ENCODE measurements at regions not wholly inside any gene's neighbourhood (a gene's known extent, or its start where the extent isn't known, plus 50 kb on each side); places are given as distances from the start of the nearest gene placed in this dataset.

DNA sequence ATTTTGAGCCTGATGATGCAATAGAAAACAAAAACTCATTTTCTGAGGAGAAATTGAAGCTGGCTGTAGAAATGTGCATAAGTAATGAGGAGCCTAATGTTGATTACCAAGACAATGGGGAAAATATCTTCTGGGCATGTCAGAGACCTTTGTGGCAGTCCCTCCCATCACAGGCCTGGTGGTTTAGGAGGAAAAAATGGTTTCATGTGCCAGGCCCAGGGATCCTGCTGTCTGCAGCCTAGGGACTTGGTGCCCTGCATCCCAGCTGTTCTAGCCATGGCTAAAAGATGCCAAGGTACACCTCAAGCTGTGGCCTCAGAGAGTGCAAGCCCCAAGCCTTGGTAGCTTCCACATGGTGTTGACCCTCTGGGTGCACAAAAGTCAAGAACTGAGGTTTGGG, 128.7 kb upstream of the ARHGEF9 start:
- DNase-seq (ENCODE audit: low read depth): no peak
- TF ChIP-seq CTCF (IDR thresholded peaks at IDR 0.05; ENCODE audit: insufficient read depth, low read depth, low read length, missing control alignments): no peak
- H3K4me3 ChIP-seq (ENCODE audit: low read depth, low read length): no peak overlapping the region

- TF ChIP-seq CTCF (IDR thresholded peaks at IDR 0.05; ENCODE audit: insufficient read depth, low read depth, low read length, missing control alignments): no peak
- DNase-seq (ENCODE audit: low read depth): no peak
- H3K4me3 ChIP-seq (ENCODE audit: low read depth, low read length): no peak overlapping the region
Observed at GRCh38 chrX:63889001-63889400, 104.0 kb upstream of the ARHGEF9 start.

- H3K4me3 ChIP-seq (ENCODE audit: low read depth, low read length): no peak overlapping the region
- no peak for TF ChIP-seq CTCF (IDR thresholded peaks at IDR 0.05; ENCODE audit: insufficient read depth, low read depth, low read length, missing control alignments)
- DNase-seq (ENCODE audit: low read depth): no peak
Observed at GRCh38 chrX:63884821-63885790, 100.1 kb upstream of the ARHGEF9 start.

- no peak for DNase-seq (ENCODE audit: low read depth)
- no peak overlapping the region for H3K4me3 ChIP-seq (ENCODE audit: low read depth, low read length)
- no peak for TF ChIP-seq CTCF (IDR thresholded peaks at IDR 0.05; ENCODE audit: insufficient read depth, low read depth, low read length, missing control alignments)
Observed at GRCh38 chrX:63869506-63869905, 84.5 kb upstream of the ARHGEF9 start.

- no peak overlapping the region for H3K4me3 ChIP-seq (ENCODE audit: low read depth, low read length)
- no peak for TF ChIP-seq CTCF (IDR thresholded peaks at IDR 0.05; ENCODE audit: insufficient read depth, low read depth, low read length, missing control alignments)
- no peak for DNase-seq (ENCODE audit: low read depth)
Observed at GRCh38 chrX:63855896-63856295, 70.9 kb upstream of the ARHGEF9 start.

- no peak for TF ChIP-seq CTCF (IDR thresholded peaks at IDR 0.05; ENCODE audit: insufficient read depth, low read depth, low read length, missing control alignments)
- H3K4me3 ChIP-seq (ENCODE audit: low read depth, low read length): no peak overlapping the region
- DNase-seq (ENCODE audit: low read depth): no peak
Observed at GRCh38 chrX:63835361-63835760, 50.3 kb upstream of the ARHGEF9 start.
